Lung (tissue), 11 donors: ENCODE measurements at regions not wholly inside any gene's neighbourhood (a gene's known extent, or its start where the extent isn't known, plus 50 kb on each side); places are given as distances from the start of the nearest gene placed in this dataset.

Experiments
- ATAC-seq: fragments of 200-7000 bp; cut with Tn5 transposase; one replicate; pipeline ENCODE4 v1.9.1; 2020; ENCODE audit warnings: moderate number of reproducible peaks; ENCODE audit not compliant: insufficient read depth, low FRiP score
- DNase-seq, 3 donors: peaks; one replicate each; pipeline ENCODE4 v3.0.0-alpha.2; 2013 to 2017
- H3K27ac ChIP-seq, 2 donors: one replicate each; pipeline ENCODE4 v1.5.1; 2013; ENCODE audit warnings: mild to moderate bottlenecking in 2 of 2, moderate library complexity in 2 of 2, control low read depth in 1 of 2, inconsistent platforms in 1 of 2, low read depth in 1 of 2, low read length in 1 of 2
- H3K27me3 ChIP-seq, 3 donors: one replicate each; pipeline ENCODE4 v1.5.1; 2013; ENCODE audit warnings: low read length in 2 of 3; ENCODE audit not compliant: control insufficient read depth in 3 of 3, insufficient read depth in 3 of 3
- H3K36me3 ChIP-seq, 4 donors: one replicate each; pipeline ENCODE4 v1.5.1; 2013; ENCODE audit warnings: low read length in 4 of 4, mild to moderate bottlenecking in 1 of 4, moderate library complexity in 1 of 4; ENCODE audit not compliant: control insufficient read depth in 4 of 4, insufficient read depth in 4 of 4
- H3K4me1 ChIP-seq, 5 donors: one replicate each; pipeline ENCODE4 v1.5.1; 2013; ENCODE audit warnings: low read length in 5 of 5, mild to moderate bottlenecking in 2 of 5, moderate library complexity in 1 of 5; ENCODE audit not compliant: control insufficient read depth in 5 of 5, insufficient read depth in 5 of 5
- H3K4me3 ChIP-seq: one replicate; pipeline ENCODE4 v1.5.1; 2013; ENCODE audit warnings: mild to moderate bottlenecking, control low read depth, moderate library complexity
- H3K9ac ChIP-seq, 2 donors: one replicate each; pipeline ENCODE4 v1.5.1; 2013; ENCODE audit warnings: low read length in 2 of 2, control low read depth in 1 of 2; ENCODE audit not compliant: insufficient read depth in 1 of 2
- H3K9me3 ChIP-seq, 4 donors: one replicate each; pipeline ENCODE4 v1.5.1; 2013; ENCODE audit warnings: low read length in 3 of 4, mild to moderate bottlenecking in 1 of 4, moderate library complexity in 1 of 4; ENCODE audit not compliant: control insufficient read depth in 4 of 4, insufficient read depth in 3 of 4
- WGBS, 2 donors: extraction: QIAGEN DNeasy Blood & Tissue Kit; methylation state at CpG; one replicate each; pipeline ENCODE4 v1.1.7; 2013; 5-methylcytosine and 5-hydroxymethylcytosine counted together
- TF ChIP-seq, protein P1 (sequence below): IDR thresholded peaks from 2 replicates; pipeline ENCODE4 v1.5.1; 2012; ENCODE audit warnings: mild to moderate bottlenecking; ENCODE audit errors: control extremely low read depth, extremely low read depth
- donor health status: control.
- donor health status: control.
- donor health status: Bipolar disorder and iron deficiency.
- donor health status: healthy.
- donor health status: DM: yes; HTN: yes; CAD: no.

DNA sequence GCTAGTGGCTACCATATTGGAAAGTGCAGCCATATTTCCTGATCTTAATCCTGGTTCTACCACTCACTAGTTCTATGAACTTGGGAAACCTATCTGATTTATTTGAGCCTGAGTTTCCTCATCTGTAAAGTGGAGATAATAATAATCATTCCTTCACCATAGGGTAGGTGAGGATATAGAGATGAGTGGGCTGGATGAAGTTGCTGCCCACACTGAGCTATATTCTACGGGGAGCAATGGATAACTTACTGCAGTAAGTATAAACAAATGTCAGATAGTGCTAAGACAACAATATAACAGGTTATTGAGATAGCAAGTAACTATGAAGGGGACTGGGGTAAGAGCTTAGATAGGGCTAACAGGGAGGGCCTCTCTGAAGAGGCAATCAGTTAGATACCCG, 251.5 kb upstream of the ADAMTS9 start:
- H3K27me3 ChIP-seq, result no peaks in the 10 kb centered on the region
- no peaks in the 10 kb centered on the region for H3K36me3 ChIP-seq
- H3K4me3 ChIP-seq, result no peak overlapping the region
- DNase-seq (no peak), ATAC-seq (no peak)
- peaks cover 0 to 3% (median 0%) of the 10 kb centered on the region in 4 donors for H3K9me3 ChIP-seq
- peaks cover 0 to 8% (median 2%) of the 10 kb centered on the region in 5 donors for H3K4me1 ChIP-seq
- H3K27ac ChIP-seq, result no peak overlapping the region
- WGBS, 2 donors, result 43 to 48% methylated on average over 2 of the region's 2 CpGs
- TF ChIP-seq, protein P1, sequence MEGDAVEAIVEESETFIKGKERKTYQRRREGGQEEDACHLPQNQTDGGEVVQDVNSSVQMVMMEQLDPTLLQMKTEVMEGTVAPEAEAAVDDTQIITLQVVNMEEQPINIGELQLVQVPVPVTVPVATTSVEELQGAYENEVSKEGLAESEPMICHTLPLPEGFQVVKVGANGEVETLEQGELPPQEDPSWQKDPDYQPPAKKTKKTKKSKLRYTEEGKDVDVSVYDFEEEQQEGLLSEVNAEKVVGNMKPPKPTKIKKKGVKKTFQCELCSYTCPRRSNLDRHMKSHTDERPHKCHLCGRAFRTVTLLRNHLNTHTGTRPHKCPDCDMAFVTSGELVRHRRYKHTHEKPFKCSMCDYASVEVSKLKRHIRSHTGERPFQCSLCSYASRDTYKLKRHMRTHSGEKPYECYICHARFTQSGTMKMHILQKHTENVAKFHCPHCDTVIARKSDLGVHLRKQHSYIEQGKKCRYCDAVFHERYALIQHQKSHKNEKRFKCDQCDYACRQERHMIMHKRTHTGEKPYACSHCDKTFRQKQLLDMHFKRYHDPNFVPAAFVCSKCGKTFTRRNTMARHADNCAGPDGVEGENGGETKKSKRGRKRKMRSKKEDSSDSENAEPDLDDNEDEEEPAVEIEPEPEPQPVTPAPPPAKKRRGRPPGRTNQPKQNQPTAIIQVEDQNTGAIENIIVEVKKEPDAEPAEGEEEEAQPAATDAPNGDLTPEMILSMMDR, result no peak
- no peak overlapping the region for H3K9ac ChIP-seq

DNA sequence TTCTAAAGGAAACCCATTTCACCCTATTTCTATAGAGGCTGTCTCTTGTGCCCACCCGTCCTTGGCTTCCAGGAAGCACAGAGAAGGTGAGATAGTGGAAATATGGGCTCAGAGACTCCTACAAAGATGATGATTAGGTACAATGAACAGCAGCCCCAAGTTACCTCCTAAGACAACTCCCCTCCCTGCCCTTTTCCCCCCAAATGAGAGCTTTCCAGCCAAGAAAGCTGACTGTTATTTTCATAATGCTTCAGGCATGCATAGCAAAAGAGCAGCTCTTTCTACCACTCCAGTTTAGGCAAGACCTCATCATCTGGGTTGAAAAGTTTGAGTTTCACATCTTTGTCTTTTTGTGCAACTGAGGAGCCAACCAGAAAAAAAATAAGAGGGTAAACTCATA, 248.8 kb upstream of the ADAMTS9 start:
- DNase-seq (no peak), ATAC-seq (no peak)
- Histone ChIP-seq H3K36me3 (no peaks in the 10 kb centered on the region), H3K4me3 (no peak overlapping the region), H3K9me3 (peaks cover 0 to 4% (median 2%) of the 10 kb centered on the region in 4 donors), H3K4me1 (peaks cover 0 to 8% (median 2%) of the 10 kb centered on the region in 5 donors), H3K27ac (no peak overlapping the region), H3K27me3 (no peaks in the 10 kb centered on the region), H3K9ac (no peak overlapping the region)
- TF ChIP-seq, protein P1, result no peak
- WGBS, 2 donors, result 73 to 74% methylated on average over 1 of the region's 1 CpG

DNA sequence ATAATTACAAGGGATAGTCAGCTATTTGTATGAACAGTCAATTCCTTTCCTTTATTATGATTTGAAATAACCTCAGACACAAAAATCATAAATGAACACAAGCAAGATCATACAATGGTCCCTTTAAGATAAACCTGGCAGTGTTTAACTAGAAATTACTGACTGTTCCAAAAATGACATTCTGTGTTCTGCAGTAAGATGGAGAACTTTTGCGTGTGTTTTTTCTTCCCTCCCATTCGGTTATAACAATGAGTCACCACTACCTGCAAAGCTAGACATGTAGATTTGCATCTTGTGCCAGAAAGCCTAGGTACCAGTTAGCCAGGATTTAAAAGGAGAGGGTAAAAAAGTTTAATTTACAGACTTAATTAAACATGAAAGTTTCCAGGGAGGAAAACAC, 248.2 kb upstream of the ADAMTS9 start:
- Histone ChIP-seq H3K9ac (no peak overlapping the region), H3K36me3 (no peaks in the 10 kb centered on the region), H3K27ac (no peak overlapping the region), H3K9me3 (peaks cover 0 to 4% (median 2%) of the 10 kb centered on the region in 4 donors), H3K4me1 (peaks cover 0 to 8% (median 2%) of the 10 kb centered on the region in 5 donors), H3K4me3 (no peak overlapping the region), H3K27me3 (no peaks in the 10 kb centered on the region)
- ATAC-seq (no peak), DNase-seq (no peak)
- TF ChIP-seq, protein P1, result no peak
- WGBS, 2 donors, result 53 to 77% methylated on average over 2 of the region's 2 CpGs

DNA sequence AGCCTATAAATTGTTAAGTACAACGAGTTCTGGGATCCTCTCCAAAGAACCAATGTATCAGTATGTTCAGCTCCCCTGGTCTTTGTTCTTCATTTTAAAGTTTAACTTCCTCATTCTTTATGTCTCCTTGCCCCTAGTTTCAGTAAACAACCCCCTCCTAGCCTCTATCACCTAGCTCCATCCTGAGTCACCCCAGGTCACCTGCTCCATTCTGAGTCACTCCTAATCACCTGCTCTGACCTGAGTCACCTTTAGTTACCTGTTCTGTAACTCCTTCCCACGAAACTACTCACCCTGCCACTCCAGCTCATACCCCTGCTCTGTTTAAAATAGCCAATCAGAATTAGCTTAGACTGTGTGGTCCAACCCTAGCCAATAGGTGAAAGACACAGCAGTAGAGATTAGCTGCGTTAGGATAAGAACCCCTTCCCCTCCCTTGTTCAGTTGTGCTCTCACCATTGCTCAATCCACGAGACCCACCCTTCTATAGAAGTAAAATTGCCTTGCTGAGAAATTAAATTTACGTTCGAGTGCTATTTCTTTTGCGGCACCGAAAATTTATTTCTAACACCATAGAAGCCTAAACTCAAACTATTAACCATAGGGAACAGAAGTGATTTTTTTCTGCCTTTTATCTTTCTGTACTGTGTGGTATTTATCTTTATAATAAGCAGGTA, 245.0 kb upstream of the ADAMTS9 start:
- Histone ChIP-seq H3K9ac (no peak overlapping the region), H3K36me3 (no peaks in the 10 kb centered on the region), H3K27me3 (no peaks in the 10 kb centered on the region), H3K4me3 (no peak overlapping the region), H3K27ac (no peak overlapping the region), H3K4me1 (no peaks in the 10 kb centered on the region), H3K9me3 (peaks cover 0 to 4% (median 2%) of the 10 kb centered on the region in 4 donors)
- WGBS, 2 donors, result 76 to 80% methylated on average over 8 of the region's 8 CpGs
- DNase-seq (no peak), ATAC-seq (no peak)
- TF ChIP-seq, protein P1, result no peak
